ENCODE measurements at regions not wholly inside any gene's neighbourhood (a gene's known extent, or its start where the extent isn't known, plus 50 kb on each side); places are given as distances from the start of the nearest gene placed in this dataset.

DNA sequence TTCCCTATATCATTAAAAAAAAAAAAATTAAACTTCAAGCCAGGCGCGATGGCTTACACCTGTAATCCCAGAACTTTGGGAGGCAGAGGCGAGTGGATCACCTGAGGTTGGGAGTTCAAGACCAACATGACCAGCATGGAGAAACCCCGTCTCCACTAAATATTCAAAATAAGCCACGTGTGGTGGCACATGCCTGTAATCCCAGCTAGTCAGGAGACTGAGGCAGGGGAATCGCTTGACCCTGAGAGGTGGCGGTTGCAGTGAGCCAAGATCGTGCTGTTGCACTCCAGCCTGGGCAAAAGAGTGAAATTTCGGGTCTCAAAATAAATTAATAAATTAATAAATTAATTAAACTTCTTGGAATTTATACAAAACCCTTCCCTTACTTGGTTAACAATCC is 358.6 kb upstream of the CDH9 start:
- WGBS, 2 experiments (ENCODE audit: extremely low coverage in 1 of 2, insufficient coverage in 1 of 2, insufficient read length in 1 of 2, insufficient replicate concordance in 2 of 2, low coverage in 1 of 2, low lambda C conversion rate in 2 of 2, missing lambda C conversion rate in 1 of 2): 83% methylated on average over 9 of the region's 9 CpGs; no CpG with 5 or more reads in 1 of the 2 experiments

More for the DNA sequence above, 358.6 kb upstream of the CDH9 start:
- H3K27me3 ChIP-seq (replicated peaks in 1 of 4; ENCODE audit: control insufficient read depth in 3 of 4, extremely low read depth in 1 of 4, insufficient read depth in 3 of 4, low read length in 3 of 4): no peaks in the 10 kb centered on the region
- no peak overlapping the region for H2AK5ac ChIP-seq (ENCODE audit: low read depth, low read length)
- no peak overlapping the region for H3K4me2 ChIP-seq (ENCODE audit: insufficient read depth in 1 of 2, low read depth in 2 of 2, low read length in 2 of 2)
- CTCF ChIA-PET (ENCODE audit: partially characterized antibody): no interaction called here
- no peak overlapping the region for H2BK20ac ChIP-seq (ENCODE audit: low read length)
- no peak overlapping the region for H3K9ac ChIP-seq (replicated peaks in 1 of 4; ENCODE audit: extremely low read depth in 1 of 4, low read depth in 3 of 4, low read length in 3 of 4)
- no peak overlapping the region for H4K8ac ChIP-seq (ENCODE audit: extremely low read depth, insufficient read depth, low read length)
- no peak for TF ChIP-seq SRF (IDR thresholded peaks at IDR 0.05; ENCODE audit: low read depth, low read length)
- no peak for TF ChIP-seq KDM4A (IDR thresholded peaks at IDR 0.05; ENCODE audit: low read depth, low read length, severe bottlenecking)
- TF ChIP-seq RBBP5 (IDR thresholded peaks at IDR 0.05; ENCODE audit: borderline replicate concordance, low read depth, low read length): no peak
- TF ChIP-seq MAFK (IDR thresholded peaks at IDR 0.05; ENCODE audit: low read depth, low read length): no peak
- no peak for TF ChIP-seq SAP30 (IDR thresholded peaks at IDR 0.05; ENCODE audit: insufficient read depth, insufficient replicate concordance, low read length)
- DNase-seq (ENCODE audit: low read depth in 1 of 2, low spot score in 2 of 2): no peak
- POLR2A ChIA-PET (ENCODE audit: partially characterized antibody): no interaction called here
- H2BK12ac ChIP-seq (ENCODE audit: low read depth, low read length): no peak overlapping the region
- no peak overlapping the region for H2AFZ ChIP-seq (ENCODE audit: low read length)
- H4K5ac ChIP-seq (ENCODE audit: insufficient read length, low read depth, low read length): no peak overlapping the region
- H3K36me3 ChIP-seq (ENCODE audit: control insufficient read depth in 2 of 4, insufficient read depth in 4 of 4, low read length in 3 of 4): no peaks in the 10 kb centered on the region
- H3K4me3 ChIP-seq (ENCODE audit: extremely low read depth in 1 of 4, insufficient read depth in 2 of 4, low read depth in 3 of 4, low read length in 4 of 4): no peak overlapping the region
- no peaks in the 10 kb centered on the region for H3K4me1 ChIP-seq (replicated peaks in 1 of 4; ENCODE audit: control insufficient read depth in 3 of 4, insufficient read depth in 4 of 4, low read length in 3 of 4)
- no peaks in the 10 kb centered on the region for H4K20me1 ChIP-seq (replicated peaks in 1 of 2; ENCODE audit: control insufficient read depth in 1 of 2, insufficient read depth in 2 of 2, low read length in 2 of 2)
- H3K79me2 ChIP-seq (ENCODE audit: control insufficient read depth in 1 of 2, insufficient read depth in 2 of 2, low read length in 2 of 2): no peaks in the 10 kb centered on the region
- no peak overlapping the region for H3K18ac ChIP-seq (ENCODE audit: extremely low read depth, low read length)
- no peak overlapping the region for H3K27ac ChIP-seq (ENCODE audit: low read depth, low read length)
- no peak overlapping the region for H3K14ac ChIP-seq (ENCODE audit: insufficient read length)
- no peak overlapping the region for H3K56ac ChIP-seq (replicated peaks; ENCODE audit: insufficient read length, low read depth, low read length)
- H3K9me3 ChIP-seq (ENCODE audit: insufficient read depth in 2 of 2, low read depth in 1 of 2, low read length in 1 of 2): no peaks in the 10 kb centered on the region
- no peak overlapping the region for H2BK5ac ChIP-seq (ENCODE audit: low read depth, low read length)
- H3K23me2 ChIP-seq (ENCODE audit: low read depth, low read length): no peaks in the 10 kb centered on the region; the same call in 1 of the 2 replicates
- H3K23ac ChIP-seq (ENCODE audit: insufficient read length): no peak overlapping the region
- no peak for FAIRE-seq
- H3K79me1 ChIP-seq (ENCODE audit: low read depth, low read length): no peaks in the 10 kb centered on the region
- H2BK15ac ChIP-seq (ENCODE audit: low read length): no peak overlapping the region
- H4K91ac ChIP-seq (replicated peaks; ENCODE audit: insufficient read length, low read length): no peak overlapping the region
- no peak overlapping the region for H2BK120ac ChIP-seq (replicated peaks; ENCODE audit: low read depth, low read length)
- H3K4ac ChIP-seq (replicated peaks; ENCODE audit: insufficient read length, low read depth, low read length): no peak overlapping the region

Data from H1 (cell line).